Astrocyte (in vitro differentiated cells and primary cell): ENCODE measurements at regions not wholly inside any gene's neighbourhood (a gene's known extent, or its start where the extent isn't known, plus 50 kb on each side); places are given as distances from the start of the nearest gene placed in this dataset.

ENCODE experiments used
- DNase-seq: peaks from one replicate; pipeline ENCODE4 v3.0.0-alpha.2; 2010; ENCODE audit warnings: low read depth
- FAIRE-seq: peaks from 2 replicates; lab custom pipeline; 2011; peaks lifted over from hg19 to GRCh38; lab: Jason Lieb, UNC
- H2AFZ ChIP-seq: 2 replicates; pipeline ENCODE4 v1.6.0; 2012; ENCODE audit warnings: low read depth, low read length, inconsistent platforms
- H3K27ac ChIP-seq: 2 replicates; pipeline ENCODE4 v1.5.1; 2011; ENCODE audit warnings: low read depth, low read length, inconsistent platforms
- H3K27me3 ChIP-seq: 2 replicates; pipeline ENCODE4 v1.6.0; 2011; ENCODE audit warnings: low read length, inconsistent platforms; ENCODE audit not compliant: insufficient read depth
- H3K36me3 ChIP-seq: 2 replicates; pipeline ENCODE4 v1.5.1; 2011; ENCODE audit warnings: low read length, inconsistent platforms; ENCODE audit not compliant: insufficient read depth
- H3K4me1 ChIP-seq: 2 replicates; pipeline ENCODE4 v1.5.1; 2011; ENCODE audit warnings: low read length, inconsistent platforms; ENCODE audit not compliant: insufficient read depth
- H3K4me2 ChIP-seq: 2 replicates; pipeline ENCODE4 v1.6.0; 2012; ENCODE audit warnings: low read length, inconsistent platforms
- H3K4me3 ChIP-seq: 2 replicates; pipeline ENCODE4 v1.5.1; 2011; ENCODE audit warnings: low read depth, mild to moderate bottlenecking, low read length, inconsistent platforms; ENCODE audit not compliant: insufficient read depth
- H3K79me2 ChIP-seq: 2 replicates; pipeline ENCODE4 v1.6.0; 2012; ENCODE audit warnings: mild to moderate bottlenecking, low read length, inconsistent platforms; ENCODE audit not compliant: insufficient read depth
- H3K9ac ChIP-seq: 2 replicates; pipeline ENCODE4 v1.6.0; 2012; ENCODE audit warnings: mild to moderate bottlenecking, low read length, inconsistent platforms
- H3K9me3 ChIP-seq: 2 replicates; pipeline ENCODE4 v1.5.1; 2012; ENCODE audit warnings: low read depth, mild to moderate bottlenecking, low read length, inconsistent platforms; ENCODE audit not compliant: insufficient read depth
- H4K20me1 ChIP-seq: 2 replicates; pipeline ENCODE4 v1.6.0; 2012; ENCODE audit warnings: low read length, inconsistent platforms; ENCODE audit not compliant: insufficient read depth
- H3K27ac Mint-ChIP-seq: one replicate; pipeline ENCODE4 v1.8.0; 2021; ENCODE audit warnings: mild to moderate bottlenecking, mixed read lengths; ENCODE audit not compliant: unreplicated experiment
- H3K27me3 Mint-ChIP-seq: one replicate; pipeline ENCODE4 v1.8.0; 2021; ENCODE audit warnings: low read depth, mixed read lengths; ENCODE audit not compliant: unreplicated experiment
- H3K36me3 Mint-ChIP-seq: one replicate; pipeline ENCODE4 v1.8.0; 2021; ENCODE audit warnings: low read depth, mixed read lengths; ENCODE audit not compliant: unreplicated experiment
- H3K4me1 Mint-ChIP-seq: one replicate; pipeline ENCODE4 v1.8.0; 2021; ENCODE audit warnings: low read depth, mixed read lengths; ENCODE audit not compliant: unreplicated experiment
- H3K4me3 Mint-ChIP-seq: one replicate; pipeline ENCODE4 v1.8.0; 2021; ENCODE audit warnings: mild to moderate bottlenecking, moderate library complexity, mixed read lengths; ENCODE audit not compliant: unreplicated experiment
- H3K9me3 Mint-ChIP-seq: one replicate; pipeline ENCODE4 v1.8.0; 2021; ENCODE audit warnings: mild to moderate bottlenecking, mixed read lengths; ENCODE audit not compliant: unreplicated experiment
- EZH2 ChIP-seq: IDR thresholded peaks from 2 replicates; pipeline ENCODE4 v1.6.1; 2012; ENCODE audit warnings: mild to moderate bottlenecking, low read length, inconsistent platforms; ENCODE audit not compliant: insufficient read depth
- TF ChIP-seq, protein P1 (sequence below): IDR thresholded peaks from 2 replicates; pipeline ENCODE4 v1.5.1; 2011; ENCODE audit warnings: low read depth, mild to moderate bottlenecking, inconsistent platforms, low read length, moderate library complexity; ENCODE audit not compliant: insufficient read depth

DNA sequence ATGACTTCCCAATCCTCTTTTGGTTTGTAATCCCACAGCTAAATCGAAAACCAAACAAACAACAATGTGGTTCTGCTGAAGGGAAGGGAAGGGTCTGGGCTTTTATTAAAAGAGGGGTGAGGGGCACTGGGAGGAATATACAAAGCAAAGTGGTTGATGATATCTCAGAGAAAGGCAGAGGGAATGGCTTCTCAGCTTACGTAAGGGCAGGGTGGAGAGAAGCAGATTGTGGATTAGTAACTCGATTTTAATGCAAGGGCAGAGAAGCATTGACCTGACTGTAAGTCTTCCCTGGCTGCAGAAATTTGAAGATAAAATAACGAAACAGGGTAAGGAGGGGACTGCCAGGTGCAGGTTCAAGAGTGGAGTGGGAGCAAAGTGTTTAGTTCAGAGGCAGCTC is 438.2 kb upstream of the LRRC7 start:
- no peak for TF ChIP-seq EZH2
- TF ChIP-seq, protein P1, sequence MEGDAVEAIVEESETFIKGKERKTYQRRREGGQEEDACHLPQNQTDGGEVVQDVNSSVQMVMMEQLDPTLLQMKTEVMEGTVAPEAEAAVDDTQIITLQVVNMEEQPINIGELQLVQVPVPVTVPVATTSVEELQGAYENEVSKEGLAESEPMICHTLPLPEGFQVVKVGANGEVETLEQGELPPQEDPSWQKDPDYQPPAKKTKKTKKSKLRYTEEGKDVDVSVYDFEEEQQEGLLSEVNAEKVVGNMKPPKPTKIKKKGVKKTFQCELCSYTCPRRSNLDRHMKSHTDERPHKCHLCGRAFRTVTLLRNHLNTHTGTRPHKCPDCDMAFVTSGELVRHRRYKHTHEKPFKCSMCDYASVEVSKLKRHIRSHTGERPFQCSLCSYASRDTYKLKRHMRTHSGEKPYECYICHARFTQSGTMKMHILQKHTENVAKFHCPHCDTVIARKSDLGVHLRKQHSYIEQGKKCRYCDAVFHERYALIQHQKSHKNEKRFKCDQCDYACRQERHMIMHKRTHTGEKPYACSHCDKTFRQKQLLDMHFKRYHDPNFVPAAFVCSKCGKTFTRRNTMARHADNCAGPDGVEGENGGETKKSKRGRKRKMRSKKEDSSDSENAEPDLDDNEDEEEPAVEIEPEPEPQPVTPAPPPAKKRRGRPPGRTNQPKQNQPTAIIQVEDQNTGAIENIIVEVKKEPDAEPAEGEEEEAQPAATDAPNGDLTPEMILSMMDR = no peak
- Histone ChIP-seq H3K79me2 (no peaks in the 10 kb centered on the region), H3K27ac (no peak overlapping the region), H3K9ac (no peak overlapping the region), H3K4me2 (no peak overlapping the region), H4K20me1 (no peaks in the 10 kb centered on the region), H2AFZ (no peak overlapping the region), H3K9me3 (no peaks in the 10 kb centered on the region), H3K4me3 (no peak overlapping the region), H3K4me1 (no peaks in the 10 kb centered on the region), H3K27me3 (no peaks in the 10 kb centered on the region), H3K36me3 (no peaks in the 10 kb centered on the region)
- H3K27me3 Mint-ChIP-seq = no peaks in the 10 kb centered on the region
- no peak for FAIRE-seq
- H3K36me3 Mint-ChIP-seq = no peaks in the 10 kb centered on the region
- no peak overlapping the region for H3K4me3 Mint-ChIP-seq
- H3K27ac Mint-ChIP-seq = no peak overlapping the region
- H3K4me1 Mint-ChIP-seq = peaks cover 2% of the 10 kb centered on the region
- peaks cover 2% of the 10 kb centered on the region for H3K9me3 Mint-ChIP-seq
- DNase-seq = no peak

DNA sequence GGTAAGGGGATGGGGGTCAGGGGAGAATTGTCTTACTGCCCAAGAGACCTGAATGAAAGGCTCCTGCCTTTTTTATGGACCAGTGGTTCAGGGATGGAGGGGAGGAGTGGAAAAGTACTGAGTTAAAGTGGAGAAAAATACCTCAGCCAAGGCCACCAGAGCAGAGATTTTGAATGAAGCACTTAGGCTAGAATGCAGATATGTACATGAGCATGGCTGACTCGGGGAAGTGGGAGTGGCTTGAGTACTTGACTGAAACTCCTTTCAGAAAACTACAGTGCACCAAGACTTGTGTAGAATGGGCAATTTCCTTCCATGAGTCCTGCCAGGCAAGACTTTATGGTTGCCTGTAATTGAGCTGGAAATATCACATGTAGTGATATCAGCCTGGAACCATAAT is 429.6 kb upstream of the LRRC7 start:
- H3K36me3 Mint-ChIP-seq = no peaks in the 10 kb centered on the region
- H3K4me3 ChIP-seq = no peak overlapping the region
- FAIRE-seq (no peak), DNase-seq (no peak)
- no peaks in the 10 kb centered on the region for H3K27me3 Mint-ChIP-seq
- H3K79me2 ChIP-seq = no peaks in the 10 kb centered on the region
- no peak overlapping the region for H3K27ac Mint-ChIP-seq
- H3K9ac ChIP-seq = no peak overlapping the region
- peaks cover 4% of the 10 kb centered on the region for H3K9me3 Mint-ChIP-seq
- H4K20me1 ChIP-seq = no peaks in the 10 kb centered on the region
- H3K4me3 Mint-ChIP-seq = no peak overlapping the region
- H3K9me3 ChIP-seq = peaks cover 3% of the 10 kb centered on the region
- no peak for TF ChIP-seq EZH2
- TF ChIP-seq, protein P1 = no peak
- no peak overlapping the region for H3K4me2 ChIP-seq
- no peaks in the 10 kb centered on the region for H3K4me1 Mint-ChIP-seq
- H3K36me3 ChIP-seq = no peaks in the 10 kb centered on the region
- H3K27ac ChIP-seq = no peak overlapping the region
- H3K27me3 ChIP-seq = no peaks in the 10 kb centered on the region
- H2AFZ ChIP-seq = no peak overlapping the region
- no peaks in the 10 kb centered on the region for H3K4me1 ChIP-seq

DNA sequence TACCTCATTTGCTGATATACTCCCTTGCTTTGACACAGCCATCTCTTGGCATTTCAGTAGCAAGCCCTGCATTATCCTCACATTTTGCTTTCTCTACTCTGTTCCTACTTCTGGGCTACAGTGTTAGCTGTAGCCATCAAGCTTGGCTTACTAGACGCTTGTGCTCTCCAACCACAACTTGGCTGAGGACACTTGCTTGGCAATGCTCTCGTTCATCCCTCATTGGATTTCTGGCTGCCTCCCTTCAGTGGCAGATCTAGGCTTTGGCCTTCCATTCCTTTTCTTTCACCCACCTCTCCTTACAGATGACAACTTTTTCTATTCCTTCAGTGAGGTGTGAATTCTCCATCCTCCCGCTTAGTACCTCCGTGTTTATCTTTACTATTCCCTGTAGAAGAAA is 428.7 kb upstream of the LRRC7 start:
- Histone ChIP-seq H3K9me3 (peaks cover 3% of the 10 kb centered on the region), H3K4me3 (no peak overlapping the region), H3K27ac (no peak overlapping the region), H3K79me2 (no peaks in the 10 kb centered on the region), H3K36me3 (no peaks in the 10 kb centered on the region), H4K20me1 (no peaks in the 10 kb centered on the region), H2AFZ (no peak overlapping the region), H3K27me3 (no peaks in the 10 kb centered on the region), H3K4me2 (no peak overlapping the region), H3K9ac (no peak overlapping the region), H3K4me1 (no peaks in the 10 kb centered on the region)
- no peaks in the 10 kb centered on the region for H3K27me3 Mint-ChIP-seq
- no peak for FAIRE-seq
- TF ChIP-seq, protein P1 = no peak
- TF ChIP-seq EZH2 = no peak
- H3K36me3 Mint-ChIP-seq = no peaks in the 10 kb centered on the region
- H3K4me1 Mint-ChIP-seq = no peaks in the 10 kb centered on the region
- H3K9me3 Mint-ChIP-seq = peaks cover 4% of the 10 kb centered on the region
- DNase-seq = no peak
- H3K27ac Mint-ChIP-seq = no peak overlapping the region
- no peak overlapping the region for H3K4me3 Mint-ChIP-seq
